Sigmoid colon (tissue), 6 donors: ENCODE measurements at regions not wholly inside any gene's neighbourhood (a gene's known extent, or its start where the extent isn't known, plus 50 kb on each side); places are given as distances from the start of the nearest gene placed in this dataset.

Source experiments
- DNase-seq: peaks from one replicate; pipeline ENCODE4 v3.0.0-alpha.2; 2019
- H3K27ac ChIP-seq, 4 donors: fragments of 200-600 bp; sonication (generic); one replicate each; pipeline ENCODE4 v1.5.1; 2016 to 2019; ENCODE audit warnings: mild to moderate bottlenecking in 1 of 4
- H3K27me3 ChIP-seq, 3 donors: fragments of 200-600 bp; sonication (generic); one replicate each; pipeline ENCODE4 v1.5.1; 2019; ENCODE audit warnings: mild to moderate bottlenecking in 1 of 3
- H3K36me3 ChIP-seq, 4 donors: fragments of 200-600 bp; sonication (generic); one replicate each; pipeline ENCODE4 v1.5.1; 2016 to 2019
- H3K4me1 ChIP-seq, 4 donors: fragments of 200-600 bp; sonication (generic); one replicate each; pipeline ENCODE4 v1.5.1; 2017 to 2019
- H3K4me3 ChIP-seq, 4 donors: fragments of 200-600 bp; sonication (generic); one replicate each; pipeline ENCODE4 v1.5.1; 2017 to 2019; ENCODE audit warnings: mild to moderate bottlenecking in 2 of 4, moderate library complexity in 1 of 4
- H3K9me3 ChIP-seq, 4 donors: fragments of 200-600 bp in 3 of 4; sonication (generic) in 3 of 4; one replicate each; pipeline versions ENCODE4 v1.5.1 to v1.6.1; 2013 to 2019
- CTCF ChIP-seq, 4 experiments: fragments of 450-650 bp in 3 of 4; fragments of 200-600 bp in 1 of 4; IDR thresholded peaks; one replicate each; pipeline ENCODE4 v1.5.1; 2016 to 2019; ENCODE audit warnings: antibody characterized with exemption in 4 of 4, mild to moderate bottlenecking in 3 of 4, moderate library complexity in 2 of 4
- EP300 ChIP-seq, 4 donors: sonication (generic); formaldehyde crosslinking; IDR thresholded peaks; one replicate each; pipeline ENCODE4 v1.6.1; 2017; ENCODE audit warnings: antibody characterized with exemption in 4 of 4
- POLR2A ChIP-seq, 2 donors: fragments of 450-650 bp; IDR thresholded peaks; one replicate each; pipeline ENCODE4 v1.6.1; 2016; ENCODE audit warnings: antibody characterized with exemption in 2 of 2, mild to moderate bottlenecking in 2 of 2, moderate library complexity in 2 of 2
- POLR2AphosphoS5 ChIP-seq, 4 donors: sonication (generic); formaldehyde crosslinking; IDR thresholded peaks; one replicate each; pipeline ENCODE4 v1.6.1; 2017; ENCODE audit warnings: antibody characterized with exemption in 4 of 4
- WGBS, 2 donors: extraction: QIAGEN DNeasy Blood & Tissue Kit; methylation state at CpG; one replicate each; pipeline ENCODE4 v1.1.7; 2013; 5-methylcytosine and 5-hydroxymethylcytosine counted together
- intact Hi-C: fragments of 100-400 bp; cut with DNase I; formaldehyde crosslinking; loops from one replicate; pipeline ENCODE4 v1.15.1; 2023
- donor health status: healthy with polysubstance abuse.
- donor health status: healthy.

- Histone ChIP-seq H3K4me1 (no peaks in the 10 kb centered on the region), H3K36me3 (no peaks in the 10 kb centered on the region), H3K4me3 (no peak overlapping the region), H3K27me3 (no peaks in the 10 kb centered on the region), H3K9me3 (no peaks in the 10 kb centered on the region), H3K27ac (no peak overlapping the region)
- intact Hi-C loops: no loop called here
- DNase-seq: no peak
- TF ChIP-seq POLR2A (IDR thresholded peaks at IDR 0.05): no peak
- TF ChIP-seq CTCF (IDR thresholded peaks at IDR 0.05): no peak
- TF ChIP-seq EP300 (IDR thresholded peaks at IDR 0.05): no peak
- TF ChIP-seq POLR2AphosphoS5 (IDR thresholded peaks at IDR 0.05): no peak
Observed at GRCh38 chr5:30650311-30650710, 543.2 kb upstream of the CDH6 start.

- 68 to 78% methylated on average over 1 of the region's 1 CpG for WGBS, 2 donors
- no peak overlapping the region for H3K4me3 ChIP-seq
- H3K36me3 ChIP-seq: no peaks in the 10 kb centered on the region
- no peak for DNase-seq
- H3K4me1 ChIP-seq: no peaks in the 10 kb centered on the region
- no peaks in the 10 kb centered on the region for H3K27me3 ChIP-seq
- intact Hi-C loops: no loop called here
- peaks cover 0 to 8% (median 0%) of the 10 kb centered on the region in 4 donors for H3K9me3 ChIP-seq
- no peak overlapping the region for H3K27ac ChIP-seq
- TF ChIP-seq POLR2AphosphoS5 (IDR thresholded peaks at IDR 0.05): no peak
- no peak for TF ChIP-seq EP300 (IDR thresholded peaks at IDR 0.05)
- TF ChIP-seq CTCF (IDR thresholded peaks at IDR 0.05): no peak
- TF ChIP-seq POLR2A (IDR thresholded peaks at IDR 0.05): no peak
Observed at GRCh38 chr5:30638899-30639298, 554.6 kb upstream of the CDH6 start.

GRCh38 chr5:30627945-30628344 is 565.5 kb upstream of the CDH6 start:
- Histone ChIP-seq H3K36me3 (no peaks in the 10 kb centered on the region), H3K9me3 (no peaks in the 10 kb centered on the region), H3K4me3 (no peak overlapping the region), H3K27ac (no peak overlapping the region), H3K27me3 (no peaks in the 10 kb centered on the region), H3K4me1 (no peaks in the 10 kb centered on the region)
- TF ChIP-seq CTCF (IDR thresholded peaks at IDR 0.05): no peak
- no peak for TF ChIP-seq POLR2AphosphoS5 (IDR thresholded peaks at IDR 0.05)
- no peak for TF ChIP-seq POLR2A (IDR thresholded peaks at IDR 0.05)
- TF ChIP-seq EP300 (IDR thresholded peaks at IDR 0.05): no peak
- intact Hi-C loops: no loop called here
- DNase-seq: no peak

GRCh38 chr5:30626557-30626956 is 566.9 kb upstream of the CDH6 start:
- no peak overlapping the region for H3K27ac ChIP-seq
- WGBS, 2 donors: 75 to 82% methylated on average over 2 of the region's 2 CpGs
- TF ChIP-seq CTCF (IDR thresholded peaks at IDR 0.05) (no peak), POLR2A (IDR thresholded peaks at IDR 0.05) (no peak), EP300 (IDR thresholded peaks at IDR 0.05) (no peak), POLR2AphosphoS5 (IDR thresholded peaks at IDR 0.05) (no peak)
- intact Hi-C loops: no loop called here
- H3K36me3 ChIP-seq: no peaks in the 10 kb centered on the region
- H3K4me1 ChIP-seq: no peaks in the 10 kb centered on the region
- no peak overlapping the region for H3K4me3 ChIP-seq
- no peak for DNase-seq
- H3K27me3 ChIP-seq: no peaks in the 10 kb centered on the region
- no peaks in the 10 kb centered on the region for H3K9me3 ChIP-seq

- Histone ChIP-seq H3K27me3 (no peaks in the 10 kb centered on the region), H3K9me3 (peaks cover 0 to 4% (median 1%) of the 10 kb centered on the region in 4 donors), H3K27ac (no peak overlapping the region), H3K36me3 (no peaks in the 10 kb centered on the region), H3K4me3 (no peak overlapping the region), H3K4me1 (no peaks in the 10 kb centered on the region)
- DNase-seq: no peak
- 72 to 83% methylated on average over 2 of the region's 2 CpGs for WGBS, 2 donors
- intact Hi-C loops: no loop called here
- no peak for TF ChIP-seq CTCF (IDR thresholded peaks at IDR 0.05)
- TF ChIP-seq POLR2AphosphoS5 (IDR thresholded peaks at IDR 0.05): no peak
- TF ChIP-seq EP300 (IDR thresholded peaks at IDR 0.05): no peak
- no peak for TF ChIP-seq POLR2A (IDR thresholded peaks at IDR 0.05)
Observed at GRCh38 chr5:30620481-30621085, 572.9 kb upstream of the CDH6 start.
